Nephron progenitor cell (in vitro differentiated cells): ENCODE measurements at regions not wholly inside any gene's neighbourhood (a gene's known extent, or its start where the extent isn't known, plus 50 kb on each side); places are given as distances from the start of the nearest gene placed in this dataset.

Experiments used
- DNase-seq: peaks from one replicate; pipeline ENCODE4 v3.0.0; 2021
- H3K27ac Mint-ChIP-seq: 2 replicates; pipeline ENCODE4 v1.8.0; 2021; ENCODE audit warnings: mild to moderate bottlenecking, moderate library complexity, mixed read lengths
- H3K27me3 Mint-ChIP-seq: 2 replicates; pipeline ENCODE4 v1.8.0; 2021; ENCODE audit warnings: mild to moderate bottlenecking, low read depth, mixed read lengths; ENCODE audit not compliant: poor library complexity
- H3K36me3 Mint-ChIP-seq: 2 replicates; pipeline ENCODE4 v1.8.0; 2021; ENCODE audit warnings: low read depth, mixed read lengths
- H3K4me1 Mint-ChIP-seq: 2 replicates; pipeline ENCODE4 v1.8.0; 2021; ENCODE audit warnings: mixed read lengths
- H3K4me3 Mint-ChIP-seq: 2 replicates; pipeline ENCODE4 v1.8.0; 2021; ENCODE audit warnings: mild to moderate bottlenecking, moderate library complexity, mixed read lengths
- H3K9me3 Mint-ChIP-seq: 2 replicates; pipeline ENCODE4 v1.8.0; 2021; ENCODE audit warnings: mild to moderate bottlenecking, moderate library complexity, mixed read lengths
- TF ChIP-seq, protein P1 (sequence below): fragments of 200-600 bp; sonication (generic); IDR thresholded peaks from 2 replicates; pipeline ENCODE4 v1.5.0; 2021; ENCODE audit warnings: antibody characterized with exemption

DNA sequence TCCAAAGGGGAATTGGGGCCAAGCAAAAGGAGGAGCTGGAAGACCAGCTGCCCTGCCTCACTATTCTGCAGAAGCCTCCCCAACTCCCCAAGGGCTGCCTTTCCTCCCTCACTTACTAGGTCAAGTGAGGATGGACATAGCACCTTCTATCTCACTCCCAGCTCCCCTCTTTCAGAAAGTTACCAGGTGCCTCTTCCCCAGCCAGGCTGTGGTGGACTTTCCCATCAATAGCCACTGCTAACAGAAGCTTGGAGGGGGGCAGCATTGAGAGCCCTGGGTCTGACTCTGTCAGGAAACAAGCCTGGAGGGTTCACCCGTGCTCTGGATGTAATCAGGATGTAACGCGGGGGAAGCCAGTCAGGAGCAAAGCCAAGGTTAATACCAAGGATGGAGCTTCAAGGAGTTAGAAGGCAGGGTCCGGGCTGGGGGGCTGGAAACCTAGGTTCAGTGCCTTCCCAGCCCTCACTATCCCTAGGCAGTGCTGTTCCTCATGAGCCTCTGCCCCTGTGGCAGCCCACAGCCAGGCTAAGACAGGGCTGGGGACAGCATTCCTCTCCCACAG, 127.8 kb upstream of the NGF start:
- DNase-seq = no peak
- H3K9me3 Mint-ChIP-seq = no peaks in the 10 kb centered on the region
- TF ChIP-seq, protein P1, sequence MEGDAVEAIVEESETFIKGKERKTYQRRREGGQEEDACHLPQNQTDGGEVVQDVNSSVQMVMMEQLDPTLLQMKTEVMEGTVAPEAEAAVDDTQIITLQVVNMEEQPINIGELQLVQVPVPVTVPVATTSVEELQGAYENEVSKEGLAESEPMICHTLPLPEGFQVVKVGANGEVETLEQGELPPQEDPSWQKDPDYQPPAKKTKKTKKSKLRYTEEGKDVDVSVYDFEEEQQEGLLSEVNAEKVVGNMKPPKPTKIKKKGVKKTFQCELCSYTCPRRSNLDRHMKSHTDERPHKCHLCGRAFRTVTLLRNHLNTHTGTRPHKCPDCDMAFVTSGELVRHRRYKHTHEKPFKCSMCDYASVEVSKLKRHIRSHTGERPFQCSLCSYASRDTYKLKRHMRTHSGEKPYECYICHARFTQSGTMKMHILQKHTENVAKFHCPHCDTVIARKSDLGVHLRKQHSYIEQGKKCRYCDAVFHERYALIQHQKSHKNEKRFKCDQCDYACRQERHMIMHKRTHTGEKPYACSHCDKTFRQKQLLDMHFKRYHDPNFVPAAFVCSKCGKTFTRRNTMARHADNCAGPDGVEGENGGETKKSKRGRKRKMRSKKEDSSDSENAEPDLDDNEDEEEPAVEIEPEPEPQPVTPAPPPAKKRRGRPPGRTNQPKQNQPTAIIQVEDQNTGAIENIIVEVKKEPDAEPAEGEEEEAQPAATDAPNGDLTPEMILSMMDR = no peak
- H3K27me3 Mint-ChIP-seq = peaks cover 16% of the 10 kb centered on the region
- H3K4me3 Mint-ChIP-seq = no peak overlapping the region
- H3K36me3 Mint-ChIP-seq = no peaks in the 10 kb centered on the region
- H3K27ac Mint-ChIP-seq = no peak overlapping the region
- peaks cover 6% of the 10 kb centered on the region for H3K4me1 Mint-ChIP-seq

DNA sequence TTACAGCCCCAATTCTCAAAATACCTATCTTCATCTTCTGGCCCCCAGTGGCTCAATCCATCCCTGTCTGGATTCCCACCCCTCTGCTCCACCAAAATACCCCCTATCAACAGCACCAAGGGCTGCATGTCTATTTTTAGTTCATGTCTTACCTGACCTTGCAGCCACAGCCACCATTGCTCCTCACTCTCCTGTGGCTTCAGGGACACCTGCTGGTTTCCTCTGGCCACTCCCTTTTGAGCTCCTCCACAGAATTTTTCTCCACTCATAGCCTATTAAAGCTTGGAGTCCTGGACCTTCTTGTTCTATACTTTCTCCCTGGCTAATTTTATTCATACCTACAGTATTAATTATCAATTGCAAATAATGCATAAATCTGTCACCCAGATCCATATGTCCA, 125.3 kb upstream of the NGF start:
- Mint-ChIP-seq H3K9me3 (no peaks in the 10 kb centered on the region), H3K36me3 (no peaks in the 10 kb centered on the region), H3K27me3 (peaks cover 10% of the 10 kb centered on the region), H3K27ac (no peak overlapping the region), H3K4me1 (peaks cover 10% of the 10 kb centered on the region), H3K4me3 (no peak overlapping the region)
- TF ChIP-seq, protein P1 = no peak
- DNase-seq = no peak

DNA sequence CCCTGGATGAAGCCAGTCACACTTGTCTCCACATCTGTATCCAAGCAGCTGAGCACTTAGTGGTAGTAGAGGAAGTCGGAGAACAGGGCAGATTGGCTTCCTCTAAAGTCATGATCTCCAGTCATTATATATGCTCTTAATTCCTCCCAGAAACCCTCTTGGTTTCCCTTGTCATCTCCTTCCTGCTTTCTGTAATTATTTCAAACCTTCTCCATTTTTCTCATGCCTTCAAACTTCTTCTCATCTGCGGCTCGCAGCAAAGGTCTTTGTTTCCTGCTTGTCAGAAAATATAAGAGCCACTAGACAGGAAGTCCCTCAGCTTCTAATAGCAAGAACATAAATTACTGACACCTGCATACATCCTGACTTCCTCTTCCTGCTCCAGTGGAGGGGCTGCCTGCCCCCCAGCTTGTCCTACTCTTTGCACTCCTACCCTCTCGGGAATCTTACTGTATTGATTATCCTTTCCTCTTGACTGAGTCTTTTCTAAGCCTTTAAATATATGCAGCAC, 124.6 kb upstream of the NGF start:
- TF ChIP-seq, protein P1 = no peak
- no peaks in the 10 kb centered on the region for H3K9me3 Mint-ChIP-seq
- H3K4me1 Mint-ChIP-seq = peaks cover 11% of the 10 kb centered on the region
- H3K27ac Mint-ChIP-seq = no peak overlapping the region
- no peak for DNase-seq
- no peaks in the 10 kb centered on the region for H3K36me3 Mint-ChIP-seq
- peaks cover 9% of the 10 kb centered on the region for H3K27me3 Mint-ChIP-seq
- no peak overlapping the region for H3K4me3 Mint-ChIP-seq

DNA sequence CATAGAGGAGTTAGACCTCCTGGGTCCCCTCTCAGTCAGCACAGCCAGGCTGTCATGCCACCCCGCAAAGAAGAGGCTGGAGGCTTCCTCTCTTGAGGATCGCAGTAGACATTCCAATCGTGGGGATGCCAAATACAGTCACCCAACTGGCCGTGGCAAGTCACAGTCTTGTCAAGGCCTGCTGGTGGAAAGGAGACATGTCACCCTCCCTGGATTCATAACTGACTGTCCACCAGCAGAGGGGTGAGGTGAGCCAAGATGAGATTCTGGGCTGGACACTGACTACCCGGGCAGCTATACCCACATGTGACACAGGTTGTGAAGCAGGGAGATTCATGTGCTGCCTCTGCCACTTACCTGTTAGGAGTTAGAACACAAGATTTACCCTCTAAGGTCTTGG, 123.5 kb upstream of the NGF start:
- Mint-ChIP-seq H3K27me3 (peaks cover 3% of the 10 kb centered on the region), H3K4me1 (peaks cover 20% of the 10 kb centered on the region), H3K27ac (no peak overlapping the region), H3K36me3 (no peaks in the 10 kb centered on the region), H3K4me3 (no peak overlapping the region), H3K9me3 (no peaks in the 10 kb centered on the region)
- no peak for DNase-seq
- TF ChIP-seq, protein P1 = no peak

DNA sequence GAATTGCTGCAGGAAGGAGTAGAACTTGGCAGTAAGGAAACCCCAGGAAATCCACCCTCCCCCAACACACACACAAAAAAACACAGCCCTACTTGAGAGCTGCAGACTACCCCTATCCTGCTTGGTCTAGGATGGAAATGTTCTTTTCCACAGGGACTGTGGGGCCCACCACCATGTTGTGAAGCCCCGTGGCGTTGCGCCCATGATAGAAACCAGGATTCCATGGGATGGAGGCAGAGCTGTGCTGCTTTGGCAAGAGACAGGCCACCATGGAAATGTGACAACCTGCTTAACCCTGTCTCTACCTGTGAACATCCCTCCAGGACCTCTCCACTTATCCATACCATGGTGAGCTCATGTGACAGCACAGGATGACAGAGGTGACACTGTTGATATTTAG, 121.1 kb upstream of the NGF start:
- no peak for DNase-seq
- peaks cover 6% of the 10 kb centered on the region for H3K27me3 Mint-ChIP-seq
- H3K27ac Mint-ChIP-seq = no peak overlapping the region
- H3K4me1 Mint-ChIP-seq = peaks cover 30% of the 10 kb centered on the region
- H3K4me3 Mint-ChIP-seq = no peak overlapping the region
- H3K36me3 Mint-ChIP-seq = no peaks in the 10 kb centered on the region
- TF ChIP-seq, protein P1 = no peak
- H3K9me3 Mint-ChIP-seq = no peaks in the 10 kb centered on the region

DNA sequence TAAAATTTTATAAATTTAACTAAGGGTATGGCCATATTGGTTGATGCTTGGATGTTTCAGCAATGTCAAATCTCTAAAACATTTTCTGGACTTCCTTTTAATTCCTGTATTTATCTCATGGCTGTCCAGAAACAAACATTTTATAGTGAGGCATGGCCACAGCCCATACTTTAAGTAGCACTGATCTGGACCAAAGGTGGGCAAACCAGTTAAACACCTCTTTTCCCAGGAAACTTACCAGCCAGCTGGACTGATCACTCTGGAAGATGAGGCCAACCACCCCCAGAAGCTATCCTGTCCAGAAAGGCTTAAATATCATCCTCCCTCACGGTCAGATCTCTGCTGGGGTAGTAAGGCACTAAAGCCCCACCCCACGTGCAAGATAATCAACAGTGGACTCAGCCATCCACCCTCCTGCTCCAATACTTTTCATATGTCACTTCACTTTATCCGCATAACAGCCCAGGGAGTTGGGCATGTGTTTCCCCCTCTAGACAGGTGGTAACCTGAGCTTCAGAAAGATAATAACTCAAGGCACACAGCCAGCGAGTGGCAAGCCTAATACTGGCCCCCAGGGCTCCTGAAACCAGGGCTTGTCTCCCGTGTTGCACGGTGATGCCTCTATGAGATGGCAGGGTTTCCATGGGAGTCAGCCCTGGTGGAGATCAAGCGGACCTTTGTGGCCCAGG, 120.5 kb upstream of the NGF start:
- DNase-seq = no peak
- TF ChIP-seq, protein P1 = no peak
- no peaks in the 10 kb centered on the region for H3K36me3 Mint-ChIP-seq
- no peak overlapping the region for H3K27ac Mint-ChIP-seq
- no peaks in the 10 kb centered on the region for H3K9me3 Mint-ChIP-seq
- H3K4me1 Mint-ChIP-seq = peaks cover 30% of the 10 kb centered on the region
- H3K27me3 Mint-ChIP-seq = peaks cover 6% of the 10 kb centered on the region
- H3K4me3 Mint-ChIP-seq = no peak overlapping the region
